Endothelial cell of hepatic sinusoid (primary cell): ENCODE measurements at regions not wholly inside any gene's neighbourhood (a gene's known extent, or its start where the extent isn't known, plus 50 kb on each side); places are given as distances from the start of the nearest gene placed in this dataset.
"Not testable (repeated sequence)": the region's sequence is repeated elsewhere in the genome, so short reads cannot be mapped to it uniquely, and the experiment has no call there.

ENCODE experiments used
- in situ Hi-C: cut with HindIII; loops from 2 replicates; pipeline ENCODE4 v1.10.0; 2017; ENCODE audit warnings: low sequenced_read_pairs

DNA sequence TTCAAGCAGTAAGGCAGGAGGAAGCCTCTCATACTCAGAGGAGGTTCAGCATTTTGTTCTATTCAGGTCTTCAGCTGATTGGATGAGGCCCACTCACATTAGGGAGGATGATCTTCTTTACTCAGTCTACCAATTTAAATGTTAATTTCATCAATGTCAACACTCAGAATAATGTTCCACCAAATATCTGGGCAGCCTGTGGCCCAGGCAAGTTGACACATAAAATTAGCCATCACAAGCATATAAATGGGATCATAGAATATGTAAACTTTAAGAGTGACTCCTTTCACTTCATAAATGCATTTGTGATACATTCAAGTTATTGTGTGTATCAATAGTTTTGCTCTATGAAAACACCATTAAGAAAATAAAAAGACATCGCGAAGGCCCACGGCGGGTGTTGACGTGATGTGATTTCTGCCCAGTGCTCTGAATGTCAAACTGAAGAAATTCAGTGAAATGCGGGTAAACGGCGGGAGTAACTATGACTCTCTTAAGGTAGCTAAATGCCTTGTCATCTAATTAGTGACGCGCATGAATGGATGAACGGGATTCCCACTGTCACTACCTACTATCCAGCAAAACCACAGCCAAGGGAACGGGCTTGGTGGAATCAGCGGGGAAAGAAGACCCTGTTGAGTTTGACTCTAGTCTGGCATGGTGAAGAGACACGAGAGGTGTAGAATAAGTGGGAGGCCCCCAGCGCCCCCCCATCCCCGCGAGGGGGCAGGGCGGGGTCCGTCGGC lies 536.1 kb upstream of the AUTS2 start:
- in situ Hi-C loops: no loop called here

- in situ Hi-C loops: no loop called here
Measured at GRCh38 chr7:69067397-69067796, 530.9 kb upstream of the AUTS2 start.

DNA sequence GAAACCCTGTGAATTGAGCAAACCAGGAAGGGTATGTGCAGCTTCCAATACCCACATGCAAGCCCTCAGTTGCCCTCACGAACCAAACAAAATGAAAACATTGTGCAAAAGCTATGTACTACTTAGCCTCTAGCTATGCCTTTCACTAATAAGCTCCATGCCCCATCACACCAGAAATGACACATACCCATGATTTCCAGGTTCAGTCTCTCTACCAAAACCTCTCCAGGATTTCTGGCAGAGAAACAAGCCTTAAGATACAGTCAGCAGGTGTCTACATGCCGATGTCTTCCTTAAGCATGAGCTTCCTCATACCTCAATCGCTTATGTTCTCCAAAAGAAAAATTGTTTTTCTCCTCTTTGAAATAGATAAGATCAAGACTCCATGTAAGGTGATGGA lies 527.8 kb upstream of the AUTS2 start:
- in situ Hi-C loops: no loop called here

- in situ Hi-C loops: no loop called here
Measured at GRCh38 chr7:69076566-69076965, 521.7 kb upstream of the AUTS2 start.

DNA sequence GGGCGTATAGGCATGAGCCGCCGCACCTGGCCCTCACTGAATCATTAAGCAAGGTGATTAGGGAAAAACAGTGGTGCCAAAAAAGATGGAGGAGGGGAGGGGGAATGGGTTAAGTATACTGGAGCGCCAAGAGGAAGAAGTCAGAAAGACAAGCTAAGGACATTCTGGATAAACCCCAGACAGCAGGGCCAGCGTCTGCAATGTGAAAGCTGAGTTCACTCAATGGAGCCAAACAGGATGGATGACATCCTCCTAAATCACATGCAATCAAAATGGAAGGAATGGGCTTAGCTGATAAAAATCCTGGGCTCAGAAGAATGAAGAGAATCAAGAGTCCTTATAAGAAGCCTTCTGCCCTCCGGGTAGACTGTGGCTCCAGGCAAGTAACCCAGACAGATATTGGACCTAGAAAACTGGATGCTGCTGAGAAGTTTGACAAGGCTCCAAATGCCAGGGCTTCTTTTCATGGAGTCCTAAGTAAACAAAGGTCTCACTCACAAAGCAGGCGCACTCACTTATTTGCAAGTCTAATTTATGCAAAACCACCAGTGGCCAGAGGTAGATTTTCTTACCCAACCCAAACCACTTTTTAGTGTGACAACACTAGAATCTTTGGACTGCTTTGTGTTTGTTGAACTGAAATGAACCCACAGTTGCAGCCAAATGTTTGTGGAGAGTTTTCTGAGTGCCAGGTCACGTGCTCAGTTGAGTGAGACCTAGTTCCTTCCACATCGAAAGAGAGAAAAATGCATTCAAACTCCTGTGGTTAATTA lies 519.1 kb upstream of the AUTS2 start:
- in situ Hi-C loops: no loop called here

GRCh38 chr7:69087281-69087680 lies 511.0 kb upstream of the AUTS2 start:
- in situ Hi-C loops: not testable (repeated sequence)

DNA sequence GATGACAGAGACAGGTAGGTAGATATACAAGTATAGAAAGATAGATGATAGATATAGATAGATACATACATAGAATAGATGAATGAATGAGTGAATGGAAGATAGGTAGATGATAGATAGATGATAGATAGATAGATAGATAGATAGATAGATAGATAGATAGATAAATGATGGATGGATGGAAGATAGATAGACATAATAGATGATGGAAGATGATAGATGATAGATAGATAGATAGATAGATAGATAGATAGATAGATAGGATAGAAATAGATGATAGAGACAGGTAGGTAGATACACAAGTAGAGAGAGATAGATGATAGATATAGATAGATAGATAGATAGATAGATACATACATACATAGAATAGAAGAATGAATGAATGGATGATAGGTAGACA lies 510.1 kb upstream of the AUTS2 start:
- in situ Hi-C loops: no loop called here

GRCh38 chr7:69090936-69091335 lies 507.3 kb upstream of the AUTS2 start:
- in situ Hi-C loops: no loop called here

- in situ Hi-C loops: no loop called here
Measured at GRCh38 chr7:69091521-69091920, 506.8 kb upstream of the AUTS2 start.

DNA sequence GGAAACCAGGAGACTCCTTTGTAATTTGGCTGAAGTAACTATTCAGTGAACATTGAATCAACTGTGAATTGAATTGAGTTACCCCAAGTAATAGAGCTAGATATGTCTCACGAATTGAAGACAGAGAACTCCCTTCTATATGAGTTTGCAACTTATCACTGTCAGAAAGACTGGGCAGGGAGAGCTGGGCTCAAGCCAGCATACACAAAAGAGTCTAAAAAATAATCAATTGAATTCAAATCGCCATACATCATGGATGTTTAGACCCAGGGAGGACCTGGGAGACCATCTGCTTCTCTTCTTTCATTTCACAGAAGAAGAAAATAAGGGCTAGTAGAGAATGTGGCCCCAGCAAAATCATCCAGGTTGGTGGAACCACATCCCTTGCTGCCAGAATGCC lies 503.1 kb upstream of the AUTS2 start:
- in situ Hi-C loops: no loop called here

- in situ Hi-C loops: no loop called here
Measured at GRCh38 chr7:69095649-69096048, 502.6 kb upstream of the AUTS2 start.

DNA sequence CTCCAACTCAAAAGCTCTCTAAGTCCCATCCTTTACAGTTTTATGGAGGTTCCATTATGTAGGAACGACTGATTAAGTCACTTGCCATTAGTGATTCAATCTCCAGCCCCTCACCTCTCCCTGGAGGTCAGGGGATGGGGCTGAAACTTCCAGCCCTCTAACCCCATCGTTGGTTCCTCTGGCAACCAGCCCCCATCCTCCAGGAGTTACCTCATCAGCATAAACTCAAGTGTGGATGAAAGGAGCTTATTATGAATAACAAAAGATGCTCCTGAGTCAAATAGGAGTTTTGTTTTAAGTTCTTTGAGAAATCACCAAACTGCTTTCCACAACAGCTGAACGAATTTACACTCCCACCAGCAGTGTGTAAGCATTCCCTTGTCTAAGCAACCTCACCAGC lies 494.3 kb upstream of the AUTS2 start:
- in situ Hi-C loops: no loop called here

DNA sequence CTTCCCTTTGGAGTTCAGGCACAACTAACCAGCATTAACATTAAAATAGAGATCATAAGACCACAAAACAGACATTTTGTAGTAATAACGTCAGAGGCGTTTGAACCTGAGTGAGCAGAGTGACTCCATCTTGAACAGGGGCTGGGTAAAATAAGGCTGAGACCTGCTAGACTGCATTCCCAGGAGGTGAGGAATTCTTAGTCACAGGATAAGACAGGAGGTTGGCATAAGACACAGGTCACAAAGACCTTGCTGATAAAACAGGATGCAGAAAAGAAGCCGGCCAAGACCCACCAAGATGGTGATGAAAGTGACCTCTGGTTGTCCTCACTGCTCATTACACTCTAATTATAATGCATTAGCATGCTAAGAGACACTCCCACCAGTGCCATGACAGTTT lies 493.2 kb upstream of the AUTS2 start:
- in situ Hi-C loops: no loop called here

- in situ Hi-C loops: no loop called here
Measured at GRCh38 chr7:69105981-69106380, 492.3 kb upstream of the AUTS2 start.

DNA sequence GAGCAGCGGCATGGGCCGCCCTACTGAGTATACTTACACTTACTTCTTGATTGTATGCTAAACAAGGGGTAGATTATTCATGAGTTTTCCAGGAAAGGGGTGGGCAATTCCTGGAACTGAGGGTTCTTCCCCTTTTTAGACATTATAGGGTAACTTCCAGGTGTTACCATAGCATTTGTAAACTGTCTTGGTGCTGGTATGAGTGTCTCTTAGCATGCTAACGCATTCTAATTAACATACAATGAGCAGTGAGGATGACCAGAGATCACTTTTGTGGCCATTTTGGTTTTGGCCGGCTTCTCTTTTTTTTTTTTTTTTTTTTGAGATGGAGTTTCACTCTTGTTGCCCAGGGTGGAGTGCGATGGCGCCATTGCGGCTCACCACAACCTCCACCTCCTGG lies 491.8 kb upstream of the AUTS2 start:
- in situ Hi-C loops: not testable (repeated sequence)

DNA sequence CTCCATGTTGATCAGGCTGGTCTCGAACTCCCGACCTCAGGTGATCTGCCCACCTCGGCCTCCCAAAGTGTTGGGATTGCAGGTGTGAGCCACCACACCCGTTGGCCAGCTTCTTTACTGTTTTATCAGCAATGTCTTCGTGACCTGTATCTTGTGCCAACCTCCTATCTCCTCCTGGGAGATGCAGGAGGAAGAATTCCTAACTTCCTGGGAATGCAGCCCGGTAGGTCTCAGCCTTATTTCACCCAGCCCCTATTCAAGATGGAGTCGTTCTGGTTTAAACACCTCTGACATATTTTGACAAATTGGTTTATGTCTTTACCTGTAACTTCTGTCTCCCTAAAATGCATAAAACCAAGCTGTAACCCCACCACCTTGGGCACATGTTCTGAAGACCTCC lies 491.3 kb upstream of the AUTS2 start:
- in situ Hi-C loops: not testable (repeated sequence)

- in situ Hi-C loops: no loop called here
Measured at GRCh38 chr7:69108097-69108496, 490.2 kb upstream of the AUTS2 start.

DNA sequence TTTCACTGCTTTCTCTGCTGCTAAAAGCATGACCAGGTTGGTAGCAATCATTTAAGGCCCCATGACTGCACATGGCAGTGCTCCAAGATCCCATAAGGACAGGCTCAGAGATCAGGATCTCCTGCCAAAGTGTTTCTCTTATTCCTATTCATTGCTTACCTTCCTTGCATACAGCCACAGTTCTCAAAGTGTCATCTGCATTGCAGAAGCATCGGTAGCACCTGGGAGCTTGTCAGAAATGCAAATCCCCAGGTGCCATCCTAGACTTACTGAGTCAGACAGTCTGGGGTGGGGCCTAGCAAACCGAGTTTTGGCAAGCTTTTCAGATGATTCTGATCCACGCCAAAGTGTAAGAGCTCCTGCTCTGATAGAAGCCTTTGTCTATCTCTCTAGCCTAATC lies 489.0 kb upstream of the AUTS2 start:
- in situ Hi-C loops: no loop called here

- in situ Hi-C loops: no loop called here
Measured at GRCh38 chr7:69109879-69110278, 488.4 kb upstream of the AUTS2 start.

GRCh38 chr7:69110450-69111050 lies 487.7 kb upstream of the AUTS2 start:
- in situ Hi-C loops: no loop called here

- in situ Hi-C loops: no loop called here
Measured at GRCh38 chr7:69114374-69114773, 483.9 kb upstream of the AUTS2 start.

GRCh38 chr7:69115788-69116187 lies 482.5 kb upstream of the AUTS2 start:
- in situ Hi-C loops: no loop called here
